ENCODE measurements at regions not wholly inside any gene's neighbourhood (a gene's known extent, or its start where the extent isn't known, plus 50 kb on each side); places are given as distances from the start of the nearest gene placed in this dataset.
A peak's percentile ranks its signal among the peaks of the same experiment; 100 is the strongest.

DNA sequence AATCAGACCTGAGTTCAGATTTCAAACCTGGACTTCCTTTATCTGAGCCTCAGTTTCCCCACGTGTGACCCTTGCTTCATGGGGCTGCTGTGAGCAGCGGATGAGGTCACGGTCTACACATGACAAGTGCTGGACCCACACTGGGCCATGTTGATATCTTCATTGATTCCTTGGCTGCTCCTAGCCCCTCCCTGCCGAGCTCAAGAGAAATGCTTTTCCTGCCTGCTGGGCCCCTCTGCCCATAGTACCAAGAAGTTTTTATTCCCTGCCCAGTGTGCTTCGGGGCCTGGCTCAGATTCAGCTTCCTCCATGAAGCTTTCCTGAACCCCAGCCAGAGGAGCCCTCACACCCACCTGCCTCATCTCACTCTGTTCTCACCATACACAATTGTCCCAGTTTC is 181.6 kb downstream of the PTPRU start:
- 87% methylated on average over 5 of the region's 5 CpGs for WGBS
- no peak overlapping the region for H3K4me3 ChIP-seq
- no peaks in the 10 kb centered on the region for H3K36me3 ChIP-seq
- no peak overlapping the region for H3K27ac ChIP-seq (replicated peaks in 1 of 4)
- peaks cover 0 to 34% (median 0%) of the 10 kb centered on the region in 4 donors for H3K27me3 ChIP-seq
- peaks cover 0 to 13% (median 9%) of the 10 kb centered on the region in 4 donors for H3K9me3 ChIP-seq
- TF ChIP-seq POLR2A (IDR thresholded peaks at IDR 0.05; ENCODE audit: low read depth) = no peak
- no peak for TF ChIP-seq EP300 (IDR thresholded peaks at IDR 0.05)
- no peak for DNase-seq (ENCODE audit: extremely low spot score)
- peaks cover 0 to 13% (median 2%) of the 10 kb centered on the region in 4 donors for H3K4me1 ChIP-seq
- intact Hi-C loops (cut with DNase I) = no loop called here

DNA sequence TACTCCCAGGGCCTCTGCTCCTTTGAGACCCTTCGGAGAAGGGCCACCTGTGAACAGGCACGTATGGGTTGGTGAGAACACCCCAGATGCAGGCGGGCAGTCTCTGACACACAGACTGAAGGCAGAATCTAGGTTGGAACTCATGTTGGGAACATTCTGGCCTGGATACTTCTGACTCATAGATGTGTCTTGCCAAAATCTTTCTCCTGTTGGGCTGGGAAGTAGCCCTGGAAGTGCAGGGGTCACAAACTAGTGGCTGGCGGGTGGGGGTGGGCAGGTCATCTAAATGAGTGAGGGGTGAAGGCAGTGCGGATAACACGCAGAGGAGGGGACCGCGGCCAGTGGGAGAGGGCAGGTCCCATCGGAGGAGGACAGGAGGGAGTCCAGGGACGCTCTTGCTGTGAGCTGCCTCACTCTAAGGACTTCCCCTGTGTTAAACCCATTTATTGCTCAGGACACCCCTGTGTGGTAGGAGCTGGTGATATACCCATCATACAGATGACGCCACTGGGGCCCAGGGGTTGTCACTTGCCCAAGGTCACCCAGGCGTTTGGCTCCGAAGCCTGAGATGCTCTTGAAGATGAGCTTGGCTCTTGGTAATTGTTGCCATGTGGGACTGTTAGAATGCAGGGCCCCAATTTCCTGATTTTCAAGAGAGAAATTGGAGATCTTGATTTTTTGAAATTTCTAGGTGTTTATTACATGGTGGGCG is 181.0 kb downstream of the PTPRU start:
- intact Hi-C loops (cut with DNase I) = no loop called here
- Histone ChIP-seq H3K4me1 (peaks cover 0 to 13% (median 2%) of the 10 kb centered on the region in 4 donors), H3K9me3 (peaks cover 0 to 13% (median 9%) of the 10 kb centered on the region in 4 donors), H3K27me3 (peaks cover 0 to 40% (median 0%) of the 10 kb centered on the region in 4 donors), H3K36me3 (no peaks in the 10 kb centered on the region), H3K4me3 (no peak overlapping the region), H3K27ac (replicated peaks in 1 of 4) (peak overlapping the region; percentile 22 to 62 (median 39))
- TF ChIP-seq POLR2A (IDR thresholded peaks at IDR 0.05; ENCODE audit: low read depth) (no peak), POLR2AphosphoS5 (IDR thresholded peaks at IDR 0.05) (no peak), EP300 (IDR thresholded peaks at IDR 0.05) (no peak)
- TF ChIP-seq, protein P1, sequence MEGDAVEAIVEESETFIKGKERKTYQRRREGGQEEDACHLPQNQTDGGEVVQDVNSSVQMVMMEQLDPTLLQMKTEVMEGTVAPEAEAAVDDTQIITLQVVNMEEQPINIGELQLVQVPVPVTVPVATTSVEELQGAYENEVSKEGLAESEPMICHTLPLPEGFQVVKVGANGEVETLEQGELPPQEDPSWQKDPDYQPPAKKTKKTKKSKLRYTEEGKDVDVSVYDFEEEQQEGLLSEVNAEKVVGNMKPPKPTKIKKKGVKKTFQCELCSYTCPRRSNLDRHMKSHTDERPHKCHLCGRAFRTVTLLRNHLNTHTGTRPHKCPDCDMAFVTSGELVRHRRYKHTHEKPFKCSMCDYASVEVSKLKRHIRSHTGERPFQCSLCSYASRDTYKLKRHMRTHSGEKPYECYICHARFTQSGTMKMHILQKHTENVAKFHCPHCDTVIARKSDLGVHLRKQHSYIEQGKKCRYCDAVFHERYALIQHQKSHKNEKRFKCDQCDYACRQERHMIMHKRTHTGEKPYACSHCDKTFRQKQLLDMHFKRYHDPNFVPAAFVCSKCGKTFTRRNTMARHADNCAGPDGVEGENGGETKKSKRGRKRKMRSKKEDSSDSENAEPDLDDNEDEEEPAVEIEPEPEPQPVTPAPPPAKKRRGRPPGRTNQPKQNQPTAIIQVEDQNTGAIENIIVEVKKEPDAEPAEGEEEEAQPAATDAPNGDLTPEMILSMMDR (IDR thresholded peaks at IDR 0.05) = no peak
- DNase-seq (ENCODE audit: extremely low spot score) = no peak
- WGBS = 75% methylated on average over 14 of the region's 14 CpGs

DNA sequence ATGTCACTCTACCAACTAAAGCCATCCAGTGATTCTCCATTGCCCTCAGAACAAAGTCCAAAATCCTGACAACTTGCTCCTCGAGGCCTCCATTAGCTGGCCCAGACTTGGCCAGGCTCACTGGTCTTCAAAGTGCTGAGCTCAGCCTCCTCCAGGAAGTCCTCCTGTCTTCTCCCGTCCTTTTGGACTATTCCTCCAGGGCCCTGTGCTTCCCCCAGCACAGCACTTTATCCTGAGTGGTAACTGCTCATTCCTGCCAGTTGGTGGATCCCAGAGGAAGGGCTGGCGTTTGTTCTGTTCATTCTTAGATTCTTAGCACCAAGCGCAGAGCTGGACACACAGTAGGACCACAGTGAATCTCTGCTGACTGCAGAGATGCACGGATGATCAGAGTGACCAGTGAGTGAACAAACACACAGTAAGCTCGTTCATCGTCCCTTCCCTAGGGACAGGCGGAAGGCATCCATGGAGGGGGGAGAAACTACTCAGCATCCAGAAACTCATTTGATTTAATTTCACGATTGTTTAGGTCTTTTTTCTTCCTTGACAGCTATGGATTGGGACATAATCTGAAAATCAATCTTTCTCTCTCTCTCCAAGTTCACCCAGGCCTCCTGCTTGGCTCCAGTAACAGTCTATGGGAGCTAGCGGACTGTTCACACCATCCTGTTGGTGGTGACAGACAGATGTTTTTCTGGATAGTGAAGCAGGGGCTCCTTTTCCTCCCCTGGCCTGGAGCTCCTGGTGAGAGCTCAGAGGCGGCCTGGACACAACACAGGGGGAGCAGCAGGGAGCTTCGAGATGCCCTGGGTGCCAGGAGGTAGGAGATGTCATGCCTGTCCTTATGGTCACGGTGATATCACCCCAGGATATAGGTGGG is 180.2 kb downstream of the PTPRU start:
- H3K27me3 ChIP-seq = peaks cover 0 to 41% (median 0%) of the 10 kb centered on the region in 4 donors
- H3K4me3 ChIP-seq = no peak overlapping the region
- DNase-seq (ENCODE audit: extremely low spot score) = no peak
- peak overlapping the region; percentile 22 to 62 (median 39) for H3K27ac ChIP-seq (replicated peaks in 1 of 4)
- 51% methylated on average over 13 of the region's 13 CpGs for WGBS
- H3K36me3 ChIP-seq = no peaks in the 10 kb centered on the region
- intact Hi-C loops (cut with DNase I) = no loop called here
- TF ChIP-seq POLR2AphosphoS5 (IDR thresholded peaks at IDR 0.05) (no peak), EP300 (IDR thresholded peaks at IDR 0.05) (no peak), POLR2A (IDR thresholded peaks at IDR 0.05; ENCODE audit: low read depth) (no peak)
- TF ChIP-seq, protein P1 (IDR thresholded peaks at IDR 0.05) = no peak
- H3K4me1 ChIP-seq = peaks cover 0 to 13% (median 2%) of the 10 kb centered on the region in 4 donors
- peaks cover 0 to 11% (median 8%) of the 10 kb centered on the region in 4 donors for H3K9me3 ChIP-seq

DNA sequence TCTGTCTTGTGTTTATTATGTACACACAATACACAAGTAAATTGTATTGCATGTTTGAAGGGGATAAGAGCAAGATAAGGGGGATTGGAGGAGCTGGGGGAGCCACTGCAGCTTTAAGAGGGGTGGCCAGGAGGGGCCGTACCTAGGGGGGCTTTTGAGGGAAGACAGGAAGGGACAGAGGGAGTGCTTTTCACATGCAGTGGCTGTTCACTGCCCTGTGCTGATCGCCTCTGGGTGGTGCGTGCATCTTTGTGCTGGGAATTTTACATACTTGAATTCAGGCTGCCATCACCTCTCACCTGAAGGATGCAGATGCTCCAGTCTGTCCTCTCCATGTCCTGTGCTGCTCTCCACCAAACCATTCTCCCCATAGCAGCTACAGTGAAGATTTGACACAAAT is 179.5 kb downstream of the PTPRU start:
- intact Hi-C loops (cut with DNase I) = no loop called here
- WGBS = 55% methylated on average over 3 of the region's 3 CpGs
- H3K27ac ChIP-seq (replicated peaks in 1 of 4) = no peak overlapping the region

More for the DNA sequence above, 179.5 kb downstream of the PTPRU start:
- Histone ChIP-seq H3K27me3 (peaks cover 0 to 41% (median 0%) of the 10 kb centered on the region in 4 donors), H3K36me3 (no peaks in the 10 kb centered on the region), H3K9me3 (peaks cover 0 to 5% (median 2%) of the 10 kb centered on the region in 4 donors), H3K4me3 (no peak overlapping the region), H3K4me1 (peaks cover 0 to 13% (median 2%) of the 10 kb centered on the region in 4 donors)
- TF ChIP-seq POLR2AphosphoS5 (IDR thresholded peaks at IDR 0.05) = no peak
- TF ChIP-seq EP300 (IDR thresholded peaks at IDR 0.05) = no peak
- TF ChIP-seq POLR2A (IDR thresholded peaks at IDR 0.05; ENCODE audit: low read depth) = no peak
- TF ChIP-seq, protein P1 (IDR thresholded peaks at IDR 0.05) = no peak
- DNase-seq (ENCODE audit: extremely low spot score) = no peak

Measured in esophagus muscularis mucosa (tissue), 4 donors.